ENCODE measurements at regions not wholly inside any gene's neighbourhood (a gene's known extent, or its start where the extent isn't known, plus 50 kb on each side); places are given as distances from the start of the nearest gene placed in this dataset.

DNA sequence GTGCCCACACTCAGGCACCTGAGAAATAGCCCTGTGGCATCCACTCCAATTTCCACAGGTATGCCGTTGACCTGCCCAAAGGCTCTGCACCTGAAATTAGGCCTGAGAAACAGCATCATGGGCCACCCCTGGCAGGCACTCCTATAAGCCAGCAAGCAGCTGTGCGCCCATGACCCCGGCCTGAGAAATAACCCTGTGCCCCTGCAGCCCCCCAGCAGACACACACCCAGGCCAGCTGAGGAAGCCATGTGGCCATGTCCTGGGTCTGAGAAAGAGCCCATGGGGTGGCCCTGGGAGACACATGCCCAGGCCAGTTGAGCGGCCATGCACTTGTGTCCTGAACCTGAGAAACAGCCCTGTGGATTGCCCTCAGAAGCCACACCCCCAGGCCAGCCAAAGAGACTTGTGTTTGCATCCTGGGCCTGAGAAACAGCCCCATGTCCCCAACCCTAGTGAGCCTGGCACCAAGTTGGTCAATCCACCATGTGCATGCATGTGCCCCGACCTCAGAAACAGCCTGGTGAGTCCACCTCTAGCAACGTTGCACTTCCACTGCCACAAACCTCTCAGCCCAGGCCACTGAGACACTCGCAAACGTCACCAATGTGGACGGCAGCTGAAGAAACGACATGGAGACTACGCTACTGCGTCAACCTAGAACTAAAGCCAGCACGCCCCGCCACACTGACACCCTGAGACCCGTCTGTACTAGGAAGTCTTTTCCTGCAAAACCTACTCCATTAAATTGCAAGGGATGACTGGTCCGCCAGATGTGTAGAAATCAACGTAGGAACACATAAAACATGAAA is 411.9 kb downstream of the TMEM121 start:
- TF ChIP-seq, protein P1, sequence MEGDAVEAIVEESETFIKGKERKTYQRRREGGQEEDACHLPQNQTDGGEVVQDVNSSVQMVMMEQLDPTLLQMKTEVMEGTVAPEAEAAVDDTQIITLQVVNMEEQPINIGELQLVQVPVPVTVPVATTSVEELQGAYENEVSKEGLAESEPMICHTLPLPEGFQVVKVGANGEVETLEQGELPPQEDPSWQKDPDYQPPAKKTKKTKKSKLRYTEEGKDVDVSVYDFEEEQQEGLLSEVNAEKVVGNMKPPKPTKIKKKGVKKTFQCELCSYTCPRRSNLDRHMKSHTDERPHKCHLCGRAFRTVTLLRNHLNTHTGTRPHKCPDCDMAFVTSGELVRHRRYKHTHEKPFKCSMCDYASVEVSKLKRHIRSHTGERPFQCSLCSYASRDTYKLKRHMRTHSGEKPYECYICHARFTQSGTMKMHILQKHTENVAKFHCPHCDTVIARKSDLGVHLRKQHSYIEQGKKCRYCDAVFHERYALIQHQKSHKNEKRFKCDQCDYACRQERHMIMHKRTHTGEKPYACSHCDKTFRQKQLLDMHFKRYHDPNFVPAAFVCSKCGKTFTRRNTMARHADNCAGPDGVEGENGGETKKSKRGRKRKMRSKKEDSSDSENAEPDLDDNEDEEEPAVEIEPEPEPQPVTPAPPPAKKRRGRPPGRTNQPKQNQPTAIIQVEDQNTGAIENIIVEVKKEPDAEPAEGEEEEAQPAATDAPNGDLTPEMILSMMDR (IDR thresholded peaks at IDR 0.05): no peak
- TF ChIP-seq EZH2 (IDR thresholded peaks at IDR 0.05; ENCODE audit: borderline replicate concordance, insufficient read depth, low read depth, low read length, poor library complexity, severe bottlenecking): no peak
